ENCODE measurements at regions not wholly inside any gene's neighbourhood (a gene's known extent, or its start where the extent isn't known, plus 50 kb on each side); places are given as distances from the start of the nearest gene placed in this dataset.

GRCh38 chrX:113974881-113975280, 609.0 kb upstream of the HTR2C start:
- Histone ChIP-seq H3K4me3 (replicated peaks; ENCODE audit: insufficient read depth, low read length) (no peak overlapping the region), H3K27me3 (ENCODE audit: insufficient read depth, poor library complexity, severe bottlenecking) (peaks cover 2% of the 10 kb centered on the region), H3K27ac (replicated peaks) (no peak overlapping the region)
- no peak for TF ChIP-seq REST (IDR thresholded peaks at IDR 0.05; ENCODE audit: insufficient replicate concordance, low read depth)
- no peak for TF ChIP-seq CTCF (IDR thresholded peaks at IDR 0.05; ENCODE audit: insufficient read depth, low read length)
- no peak for TF ChIP-seq GABPA (IDR thresholded peaks at IDR 0.05; ENCODE audit: low read depth)
- no peak for TF ChIP-seq POLR2AphosphoS5 (IDR thresholded peaks at IDR 0.05; ENCODE audit: low read depth)
- no peak for TF ChIP-seq SPI1 (IDR thresholded peaks at IDR 0.05; ENCODE audit: borderline replicate concordance, low read depth)
- no peak for DNase-seq (ENCODE audit: low read depth in 1 of 2, low spot score in 1 of 2)

GRCh38 chrX:113973706-113974105, 610.2 kb upstream of the HTR2C start:
- H3K27me3 ChIP-seq (ENCODE audit: insufficient read depth, poor library complexity, severe bottlenecking) = peaks cover 2% of the 10 kb centered on the region
- DNase-seq (ENCODE audit: low read depth in 1 of 2, low spot score in 1 of 2) = no peak
- H3K4me3 ChIP-seq (replicated peaks; ENCODE audit: insufficient read depth, low read length) = no peak overlapping the region
- TF ChIP-seq SPI1 (IDR thresholded peaks at IDR 0.05; ENCODE audit: borderline replicate concordance, low read depth) (no peak), REST (IDR thresholded peaks at IDR 0.05; ENCODE audit: insufficient replicate concordance, low read depth) (no peak), GABPA (IDR thresholded peaks at IDR 0.05; ENCODE audit: low read depth) (no peak), CTCF (IDR thresholded peaks at IDR 0.05; ENCODE audit: insufficient read depth, low read length) (no peak), POLR2AphosphoS5 (IDR thresholded peaks at IDR 0.05; ENCODE audit: low read depth) (no peak)
- H3K27ac ChIP-seq (replicated peaks) = no peak overlapping the region

GRCh38 chrX:113966791-113967190, 617.1 kb upstream of the HTR2C start:
- Histone ChIP-seq H3K27ac (replicated peaks) (no peak overlapping the region), H3K27me3 (ENCODE audit: insufficient read depth, poor library complexity, severe bottlenecking) (no peaks in the 10 kb centered on the region), H3K4me3 (replicated peaks; ENCODE audit: insufficient read depth, low read length) (no peak overlapping the region)
- DNase-seq (ENCODE audit: low read depth in 1 of 2, low spot score in 1 of 2) = no peak
- TF ChIP-seq CTCF (IDR thresholded peaks at IDR 0.05; ENCODE audit: insufficient read depth, low read length) = no peak
- no peak for TF ChIP-seq SPI1 (IDR thresholded peaks at IDR 0.05; ENCODE audit: borderline replicate concordance, low read depth)

- Histone ChIP-seq H3K27me3 (ENCODE audit: insufficient read depth, poor library complexity, severe bottlenecking) (no peaks in the 10 kb centered on the region), H3K27ac (replicated peaks) (peak overlapping the region; percentile 30; the same call in 1 of the 2 replicates), H3K4me3 (replicated peaks; ENCODE audit: insufficient read depth, low read length) (no peak overlapping the region)
- TF ChIP-seq GABPA (IDR thresholded peaks at IDR 0.05; ENCODE audit: low read depth) (no peak), SPI1 (IDR thresholded peaks at IDR 0.05; ENCODE audit: borderline replicate concordance, low read depth) (peak; percentile 51; the same call in 1 of the 2 replicates), REST (IDR thresholded peaks at IDR 0.05; ENCODE audit: insufficient replicate concordance, low read depth) (no peak)
- DNase-seq (ENCODE audit: low read depth in 1 of 2, low spot score in 1 of 2) = peak; percentile 42 to 59
Measured at GRCh38 chrX:113962343-113962742, 621.5 kb upstream of the HTR2C start.
